ENCODE measurements at regions not wholly inside any gene's neighbourhood (a gene's known extent, or its start where the extent isn't known, plus 50 kb on each side); places are given as distances from the start of the nearest gene placed in this dataset.

GRCh38 chr12:4011597-4011996, 138.4 kb upstream of the PARP11 start:
- no peaks in the 10 kb centered on the region for H3K4me1 Mint-ChIP-seq (ENCODE audit: low read depth)
- intact Hi-C loops (cut with DNase I, micrococcal nuclease) = no loop called here
- H3K27me3 Mint-ChIP-seq = no peaks in the 10 kb centered on the region
- ChIA-PET CTCF (no interaction called here), POLR2A (interaction anchor here (0.6 to 1.1 kb wide), 2 partner anchors 13 to 125 kb away, joined by 3 to 4 read pairs; no protein-coding TSS in a partner anchor)
- Histone ChIP-seq H3K36me3 (ENCODE audit: insufficient read depth, low read length) (no peaks in the 10 kb centered on the region), H3K27ac (ENCODE audit: low read depth in 1 of 2, low read length in 2 of 2) (no peak overlapping the region), H3K4me1 (ENCODE audit: insufficient read depth, low read length) (no peaks in the 10 kb centered on the region), H3K9me3 (ENCODE audit: control insufficient read depth in 1 of 2, insufficient read depth in 1 of 2, low read length in 2 of 2) (no peaks in the 10 kb centered on the region), H3K27me3 (ENCODE audit: control insufficient read depth in 1 of 2, insufficient read depth in 2 of 2, low read length in 2 of 2) (no peaks in the 10 kb centered on the region), H3K4me3 (ENCODE audit: low read length) (no peak overlapping the region)
- H3K36me3 Mint-ChIP-seq (ENCODE audit: low read depth) = no peaks in the 10 kb centered on the region
- DNase-seq = no peak
- TF ChIP-seq CTCF (IDR thresholded peaks at IDR 0.05) = no peak
- ATAC-seq (ENCODE audit: poor library complexity) = no peak
- H3K9me3 Mint-ChIP-seq = no peaks in the 10 kb centered on the region
- H3K27ac Mint-ChIP-seq = no peak overlapping the region
- no peak overlapping the region for H3K4me3 Mint-ChIP-seq

- Mint-ChIP-seq H3K27ac (no peak overlapping the region), H3K4me1 (ENCODE audit: low read depth) (no peaks in the 10 kb centered on the region), H3K27me3 (no peaks in the 10 kb centered on the region), H3K9me3 (no peaks in the 10 kb centered on the region), H3K36me3 (ENCODE audit: low read depth) (no peaks in the 10 kb centered on the region), H3K4me3 (no peak overlapping the region)
- H3K9me3 ChIP-seq (ENCODE audit: control insufficient read depth in 1 of 2, insufficient read depth in 1 of 2, low read length in 2 of 2) = no peaks in the 10 kb centered on the region
- H3K4me3 ChIP-seq (ENCODE audit: low read length) = no peak overlapping the region
- ChIA-PET CTCF (interaction anchor here (1.7 kb wide), 1 partner anchor 267 kb away, joined by 4 read pairs; no protein-coding TSS in a partner anchor), POLR2A (interaction anchor here (0.6 kb wide), 1 partner anchor 82 kb away, joined by 3 read pairs; no protein-coding TSS in a partner anchor)
- no peaks in the 10 kb centered on the region for H3K27me3 ChIP-seq (ENCODE audit: control insufficient read depth in 1 of 2, insufficient read depth in 2 of 2, low read length in 2 of 2)
- H3K4me1 ChIP-seq (ENCODE audit: insufficient read depth, low read length) = no peaks in the 10 kb centered on the region
- no peak for DNase-seq
- no peak for ATAC-seq (ENCODE audit: poor library complexity)
- no peak for TF ChIP-seq CTCF (IDR thresholded peaks at IDR 0.05)
- H3K27ac ChIP-seq (ENCODE audit: low read depth in 1 of 2, low read length in 2 of 2) = no peak overlapping the region
- H3K36me3 ChIP-seq (ENCODE audit: insufficient read depth, low read length) = no peaks in the 10 kb centered on the region
- intact Hi-C loops (cut with DNase I, micrococcal nuclease) = no loop called here
Observed at GRCh38 chr12:4009979-4010704, 136.9 kb upstream of the PARP11 start.

GRCh38 chr12:4006743-4007142, 133.5 kb upstream of the PARP11 start:
- DNase-seq (no peak), ATAC-seq (ENCODE audit: poor library complexity) (no peak)
- no peak overlapping the region for H3K4me3 Mint-ChIP-seq
- intact Hi-C loops (cut with DNase I, micrococcal nuclease) = no loop called here
- no peak overlapping the region for H3K4me3 ChIP-seq (ENCODE audit: low read length)
- no peaks in the 10 kb centered on the region for H3K27me3 Mint-ChIP-seq
- no peaks in the 10 kb centered on the region for H3K4me1 ChIP-seq (ENCODE audit: insufficient read depth, low read length)
- H3K27ac Mint-ChIP-seq = no peak overlapping the region
- no peaks in the 10 kb centered on the region for H3K36me3 ChIP-seq (ENCODE audit: insufficient read depth, low read length)
- no peaks in the 10 kb centered on the region for H3K27me3 ChIP-seq (ENCODE audit: control insufficient read depth in 1 of 2, insufficient read depth in 2 of 2, low read length in 2 of 2)
- H3K9me3 Mint-ChIP-seq = no peaks in the 10 kb centered on the region
- no peaks in the 10 kb centered on the region for H3K4me1 Mint-ChIP-seq (ENCODE audit: low read depth)
- H3K9me3 ChIP-seq (ENCODE audit: control insufficient read depth in 1 of 2, insufficient read depth in 1 of 2, low read length in 2 of 2) = no peaks in the 10 kb centered on the region
- TF ChIP-seq CTCF (IDR thresholded peaks at IDR 0.05) = no peak
- CTCF ChIA-PET = interaction anchor here (0.8 kb wide), 1 partner anchor 101 kb away, joined by 3 read pairs; no protein-coding TSS in a partner anchor
- POLR2A ChIA-PET = no interaction called here
- H3K36me3 Mint-ChIP-seq (ENCODE audit: low read depth) = no peaks in the 10 kb centered on the region
- H3K27ac ChIP-seq (ENCODE audit: low read depth in 1 of 2, low read length in 2 of 2) = no peak overlapping the region
